Gastroesophageal sphincter (tissue), 3 donors: ENCODE measurements at regions not wholly inside any gene's neighbourhood (a gene's known extent, or its start where the extent isn't known, plus 50 kb on each side); places are given as distances from the start of the nearest gene placed in this dataset.

Experiments used
- POLR2AphosphoS5 ChIP-seq: sonication (generic); formaldehyde crosslinking; IDR thresholded peaks from one replicate; pipeline ENCODE4 v1.6.1; 2017; ENCODE audit warnings: antibody characterized with exemption
- TF ChIP-seq, protein P1 (sequence below), 4 experiments: fragments of 200-600 bp in 2 of 4; fragments of 450-650 bp in 2 of 4; sonication (generic) in 1 of 4; IDR thresholded peaks; one replicate each; pipeline ENCODE4 v1.5.1; 2017 to 2019; ENCODE audit warnings: antibody characterized with exemption in 4 of 4, mild to moderate bottlenecking in 2 of 4, moderate library complexity in 2 of 4

DNA sequence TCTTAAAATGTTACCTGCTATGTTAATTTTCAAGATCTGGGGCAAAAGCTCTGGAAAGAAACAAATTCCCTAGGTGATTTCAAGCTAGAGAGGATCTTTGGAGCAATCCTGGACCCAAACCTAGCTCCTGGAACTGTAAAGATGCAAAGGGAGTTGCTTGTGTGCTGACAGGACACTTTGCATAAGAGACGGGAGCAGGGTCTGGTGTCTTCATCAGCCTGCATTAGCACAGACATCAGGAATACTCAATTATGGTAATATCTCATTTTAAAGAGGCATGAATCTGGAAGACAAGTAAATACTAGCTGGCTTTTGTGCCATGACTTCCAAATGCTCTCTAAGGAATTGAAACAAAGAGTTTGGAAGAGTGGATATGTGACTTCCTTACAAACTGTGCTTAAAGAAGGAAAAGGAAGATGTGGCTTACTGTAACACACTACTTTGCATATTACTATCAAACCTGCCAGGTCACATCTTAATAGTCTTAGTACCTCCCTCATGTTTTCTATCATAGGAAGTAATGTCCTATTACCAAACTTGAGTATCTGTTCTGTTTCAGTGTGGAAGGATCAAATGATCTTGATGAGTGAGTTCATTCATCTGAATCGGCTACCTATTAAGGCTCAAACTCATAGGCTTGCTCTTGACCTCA lies 193.4 kb downstream of the ALDH8A1 start:
- TF ChIP-seq, protein P1, sequence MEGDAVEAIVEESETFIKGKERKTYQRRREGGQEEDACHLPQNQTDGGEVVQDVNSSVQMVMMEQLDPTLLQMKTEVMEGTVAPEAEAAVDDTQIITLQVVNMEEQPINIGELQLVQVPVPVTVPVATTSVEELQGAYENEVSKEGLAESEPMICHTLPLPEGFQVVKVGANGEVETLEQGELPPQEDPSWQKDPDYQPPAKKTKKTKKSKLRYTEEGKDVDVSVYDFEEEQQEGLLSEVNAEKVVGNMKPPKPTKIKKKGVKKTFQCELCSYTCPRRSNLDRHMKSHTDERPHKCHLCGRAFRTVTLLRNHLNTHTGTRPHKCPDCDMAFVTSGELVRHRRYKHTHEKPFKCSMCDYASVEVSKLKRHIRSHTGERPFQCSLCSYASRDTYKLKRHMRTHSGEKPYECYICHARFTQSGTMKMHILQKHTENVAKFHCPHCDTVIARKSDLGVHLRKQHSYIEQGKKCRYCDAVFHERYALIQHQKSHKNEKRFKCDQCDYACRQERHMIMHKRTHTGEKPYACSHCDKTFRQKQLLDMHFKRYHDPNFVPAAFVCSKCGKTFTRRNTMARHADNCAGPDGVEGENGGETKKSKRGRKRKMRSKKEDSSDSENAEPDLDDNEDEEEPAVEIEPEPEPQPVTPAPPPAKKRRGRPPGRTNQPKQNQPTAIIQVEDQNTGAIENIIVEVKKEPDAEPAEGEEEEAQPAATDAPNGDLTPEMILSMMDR (IDR thresholded peaks at IDR 0.05), result no peak
- TF ChIP-seq POLR2AphosphoS5, result no peak
